Epithelial cell of esophagus (primary cell): ENCODE measurements at regions not wholly inside any gene's neighbourhood (a gene's known extent, or its start where the extent isn't known, plus 50 kb on each side); places are given as distances from the start of the nearest gene placed in this dataset.

Experiments
- DNase-seq: peaks from one replicate; pipeline ENCODE4 v3.0.0; 2010; ENCODE audit warnings: low read depth
- H3K4me3 ChIP-seq: 2 replicates; pipeline ENCODE4 v1.5.1; 2011; ENCODE audit warnings: mild to moderate bottlenecking, low read length, control low read depth
- TF ChIP-seq, protein P1 (sequence below): IDR thresholded peaks from 2 replicates; pipeline ENCODE4 v1.5.1; 2011; ENCODE audit warnings: low read depth, mild to moderate bottlenecking, low read length, control low read depth, inconsistent platforms; ENCODE audit not compliant: insufficient read depth; ENCODE audit errors: missing control alignments

- no peak for DNase-seq
- TF ChIP-seq, protein P1, sequence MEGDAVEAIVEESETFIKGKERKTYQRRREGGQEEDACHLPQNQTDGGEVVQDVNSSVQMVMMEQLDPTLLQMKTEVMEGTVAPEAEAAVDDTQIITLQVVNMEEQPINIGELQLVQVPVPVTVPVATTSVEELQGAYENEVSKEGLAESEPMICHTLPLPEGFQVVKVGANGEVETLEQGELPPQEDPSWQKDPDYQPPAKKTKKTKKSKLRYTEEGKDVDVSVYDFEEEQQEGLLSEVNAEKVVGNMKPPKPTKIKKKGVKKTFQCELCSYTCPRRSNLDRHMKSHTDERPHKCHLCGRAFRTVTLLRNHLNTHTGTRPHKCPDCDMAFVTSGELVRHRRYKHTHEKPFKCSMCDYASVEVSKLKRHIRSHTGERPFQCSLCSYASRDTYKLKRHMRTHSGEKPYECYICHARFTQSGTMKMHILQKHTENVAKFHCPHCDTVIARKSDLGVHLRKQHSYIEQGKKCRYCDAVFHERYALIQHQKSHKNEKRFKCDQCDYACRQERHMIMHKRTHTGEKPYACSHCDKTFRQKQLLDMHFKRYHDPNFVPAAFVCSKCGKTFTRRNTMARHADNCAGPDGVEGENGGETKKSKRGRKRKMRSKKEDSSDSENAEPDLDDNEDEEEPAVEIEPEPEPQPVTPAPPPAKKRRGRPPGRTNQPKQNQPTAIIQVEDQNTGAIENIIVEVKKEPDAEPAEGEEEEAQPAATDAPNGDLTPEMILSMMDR: no peak
- H3K4me3 ChIP-seq: no peak overlapping the region
Observed at GRCh38 chr9:87306006-87306405, 191.7 kb upstream of the DAPK1 start.

DNA sequence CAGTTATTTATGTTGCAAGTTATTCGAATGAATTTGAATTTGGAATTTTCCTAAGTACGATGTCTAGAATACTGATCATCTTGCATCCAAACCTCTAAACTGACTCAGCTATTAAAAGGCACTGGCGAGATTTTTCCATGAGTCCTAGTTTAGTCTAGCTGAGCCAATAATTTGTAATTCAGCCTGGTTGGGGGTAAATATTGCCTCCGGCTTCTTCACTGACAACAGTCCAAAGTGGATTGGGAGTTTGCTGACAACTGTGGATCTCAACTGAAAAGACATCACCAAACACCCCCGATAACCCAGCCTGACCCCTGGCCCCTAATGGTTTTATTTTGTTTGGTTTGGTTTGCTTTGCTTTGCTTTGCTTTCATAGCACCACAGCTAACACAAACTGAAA, 189.8 kb upstream of the DAPK1 start:
- no peak for DNase-seq
- TF ChIP-seq, protein P1: no peak
- H3K4me3 ChIP-seq: no peak overlapping the region

GRCh38 chr9:87309236-87309635, 188.4 kb upstream of the DAPK1 start:
- TF ChIP-seq, protein P1: no peak
- no peak overlapping the region for H3K4me3 ChIP-seq
- no peak for DNase-seq

- no peak for DNase-seq
- no peak overlapping the region for H3K4me3 ChIP-seq
- TF ChIP-seq, protein P1: no peak
Observed at GRCh38 chr9:87310827-87311523, 186.7 kb upstream of the DAPK1 start.

GRCh38 chr9:87319656-87320055, 178.0 kb upstream of the DAPK1 start:
- DNase-seq: no peak
- H3K4me3 ChIP-seq: no peak overlapping the region
- TF ChIP-seq, protein P1: no peak

GRCh38 chr9:87320146-87320884, 177.4 kb upstream of the DAPK1 start:
- TF ChIP-seq, protein P1: no peak
- DNase-seq: no peak
- no peak overlapping the region for H3K4me3 ChIP-seq
